Lower leg skin (tissue), 3 donors: ENCODE measurements at regions not wholly inside any gene's neighbourhood (a gene's known extent, or its start where the extent isn't known, plus 50 kb on each side); places are given as distances from the start of the nearest gene placed in this dataset.

Experiments
- CTCF ChIP-seq, 3 donors: fragments of 450-650 bp; IDR thresholded peaks; one replicate each; pipeline ENCODE4 v1.5.1; 2016; ENCODE audit warnings: antibody characterized with exemption in 3 of 3, mild to moderate bottlenecking in 3 of 3, moderate library complexity in 2 of 3
- POLR2A ChIP-seq, 2 donors: fragments of 450-650 bp; IDR thresholded peaks; one replicate each; pipeline ENCODE4 v1.6.1; 2016 to 2017; ENCODE audit warnings: antibody characterized with exemption in 2 of 2, mild to moderate bottlenecking in 1 of 2, moderate library complexity in 1 of 2

GRCh38 chr2:156134887-156135286, 197.6 kb downstream of the NR4A2 start:
- no peak for TF ChIP-seq CTCF (IDR thresholded peaks at IDR 0.05)
- no peak for TF ChIP-seq POLR2A (IDR thresholded peaks at IDR 0.05)
